HG02981 (cell line): ENCODE measurements at regions not wholly inside any gene's neighbourhood (a gene's known extent, or its start where the extent isn't known, plus 50 kb on each side); places are given as distances from the start of the nearest gene placed in this dataset.
"Not testable (repeated sequence)": the region's sequence is repeated elsewhere in the genome, so short reads cannot be mapped to it uniquely, and the experiment has no call there.

Source experiments
- ATAC-seq: cut with Tn5 transposase; IDR thresholded peaks from one replicate; pipeline ENCODE4 v1.9.1; 2021; ENCODE audit warnings: mild to moderate bottlenecking, moderate library complexity; ENCODE audit not compliant: unreplicated experiment

DNA sequence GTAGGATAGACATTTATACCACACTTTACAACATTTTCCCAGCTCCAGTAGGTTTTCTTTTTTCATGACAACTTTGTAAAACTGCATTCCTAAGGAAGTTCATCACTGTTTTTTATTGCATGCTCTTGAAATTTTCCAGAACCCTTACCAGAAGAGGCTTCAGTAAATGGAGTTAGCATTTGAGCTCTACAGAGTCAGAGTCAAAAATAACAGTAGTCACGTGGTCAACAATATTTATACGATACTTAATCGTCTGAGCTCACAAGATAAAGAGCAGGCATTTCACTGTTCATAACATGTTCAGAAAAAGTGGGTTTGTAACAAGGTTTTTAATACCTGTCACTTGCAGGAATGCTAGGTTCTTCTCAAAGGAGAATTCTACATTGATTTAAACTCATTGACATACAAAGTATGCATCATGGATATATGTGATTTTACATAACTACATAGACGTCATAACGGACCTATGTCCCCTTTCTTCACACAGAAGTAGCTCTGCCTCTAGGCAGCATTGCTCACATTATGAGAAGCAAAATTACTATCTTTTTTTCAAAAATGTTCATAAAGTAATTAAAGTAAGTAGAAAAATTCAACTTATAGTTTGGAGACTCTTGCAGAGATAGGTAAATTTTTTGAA, 187.0 kb upstream of the COL3A1 start:
- ATAC-seq, result no peak

DNA sequence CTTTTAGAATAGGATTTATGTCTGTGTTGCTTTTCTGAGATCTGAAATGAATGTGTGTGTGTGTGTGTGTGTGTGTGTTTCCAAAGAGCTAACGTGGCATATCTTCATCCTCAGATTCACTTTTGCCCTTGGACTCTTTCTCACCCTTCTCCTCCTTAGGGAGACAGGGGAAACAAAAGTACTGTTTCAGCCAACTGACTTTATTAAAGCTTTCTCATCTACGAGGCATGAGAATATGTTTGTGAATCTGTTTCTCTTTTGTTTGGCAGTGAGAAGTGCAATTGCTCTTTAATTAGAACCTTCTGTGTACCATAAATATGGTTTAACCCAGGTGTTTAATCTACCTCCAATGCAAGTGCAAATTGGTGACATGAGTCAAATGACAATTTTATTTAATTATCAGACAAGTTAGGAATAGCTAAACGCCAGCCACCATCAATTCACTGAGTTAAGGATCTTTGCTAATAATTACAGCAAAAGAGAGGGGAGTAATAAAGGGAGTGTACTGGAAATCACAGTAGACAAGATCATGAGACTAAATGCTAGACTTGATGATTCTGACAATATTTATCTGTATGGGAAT, 186.4 kb upstream of the COL3A1 start:
- ATAC-seq, result no peak

DNA sequence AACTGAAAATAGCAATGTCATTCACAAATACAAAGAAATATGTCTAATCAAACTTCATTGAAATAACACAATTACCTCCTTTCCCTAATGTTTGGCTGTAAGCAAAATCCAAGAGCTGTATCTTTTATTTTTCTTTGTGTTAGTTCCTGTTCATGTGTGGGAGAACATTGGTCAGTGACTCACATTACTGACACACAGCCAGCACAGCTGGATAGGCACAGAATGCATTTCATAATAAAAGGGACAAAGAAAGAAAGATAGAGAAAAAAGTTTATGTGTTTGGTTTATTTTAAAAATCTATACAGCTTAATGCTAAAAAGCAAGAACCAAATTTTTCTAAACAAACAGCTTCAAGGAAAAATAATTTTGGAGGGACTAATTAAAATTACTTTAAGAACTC, 185.6 kb upstream of the COL3A1 start:
- no peak for ATAC-seq

DNA sequence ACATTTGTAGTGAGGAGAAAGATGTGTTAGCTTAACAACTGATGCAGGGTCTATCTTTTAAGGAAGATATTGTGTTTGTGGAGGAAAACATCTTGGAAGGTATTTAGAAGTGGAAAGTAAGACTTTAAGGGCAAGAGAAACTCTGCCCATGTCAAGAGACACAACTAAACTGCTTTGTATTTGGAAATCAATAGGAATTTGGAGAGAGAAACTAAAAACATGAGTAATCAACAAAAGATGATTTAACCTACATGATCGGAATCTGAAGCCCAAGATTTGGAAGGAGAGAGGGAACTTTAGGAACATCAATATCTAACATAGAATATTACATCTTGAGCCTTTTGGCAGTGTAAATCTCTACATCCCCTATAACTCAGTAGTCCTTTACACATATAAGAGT, 184.2 kb upstream of the COL3A1 start:
- no peak for ATAC-seq

DNA sequence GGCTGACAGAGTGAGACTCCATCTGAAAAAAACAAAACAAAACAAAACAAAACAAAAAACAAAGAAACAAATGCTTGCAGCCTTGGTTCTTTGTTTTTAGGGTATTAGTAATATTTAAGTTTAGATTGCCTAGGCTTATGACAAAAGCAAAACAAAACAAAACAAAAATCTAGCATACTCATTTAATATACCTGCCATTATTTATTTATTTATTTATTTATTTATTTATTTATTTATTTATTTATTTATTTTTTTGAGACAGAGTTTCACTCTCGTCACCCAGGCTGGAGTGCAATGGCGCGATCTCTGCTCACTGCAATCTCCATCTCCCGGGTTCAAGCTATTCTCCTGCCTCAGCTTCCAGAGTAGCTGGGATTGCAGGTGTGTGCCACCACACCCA, 179.7 kb upstream of the COL3A1 start:
- not testable (repeated sequence) for ATAC-seq

DNA sequence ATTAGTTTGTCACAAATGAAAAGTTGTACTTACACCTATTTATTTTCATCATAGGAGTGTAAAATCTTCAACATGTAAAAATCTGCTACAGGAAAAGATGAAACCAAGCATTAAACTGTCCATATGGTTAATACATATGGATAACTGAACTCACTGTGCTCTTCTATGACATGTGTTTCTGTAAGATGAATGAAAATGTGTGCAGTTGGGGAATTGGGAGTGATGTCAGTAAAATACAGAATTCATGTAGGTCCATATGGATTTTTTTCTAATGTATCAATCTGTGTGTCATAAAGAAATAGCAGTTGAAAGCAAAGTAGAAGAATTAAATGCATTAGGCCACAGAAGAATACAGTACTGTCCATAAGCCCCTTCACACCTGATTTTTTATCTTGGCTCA, 178.4 kb upstream of the COL3A1 start:
- no peak for ATAC-seq

DNA sequence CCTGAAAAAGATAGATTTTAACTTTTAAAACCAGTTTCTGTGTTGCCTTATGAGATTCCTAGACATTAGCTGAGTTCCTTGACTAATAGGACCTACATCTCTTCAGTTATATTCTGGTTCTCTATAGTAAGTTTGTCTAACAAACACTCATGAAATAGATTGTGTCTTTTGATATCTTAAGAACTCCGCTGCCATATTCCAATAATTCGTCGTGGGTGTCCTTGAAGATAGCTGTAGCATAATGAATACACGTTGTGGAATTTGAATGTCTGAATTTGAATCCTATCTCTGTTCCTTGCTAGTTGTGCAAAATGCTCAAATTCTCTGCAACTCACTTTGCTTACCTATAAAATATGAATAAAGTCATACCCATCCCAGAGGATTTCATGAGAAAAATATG, 176.8 kb upstream of the COL3A1 start:
- no peak for ATAC-seq

DNA sequence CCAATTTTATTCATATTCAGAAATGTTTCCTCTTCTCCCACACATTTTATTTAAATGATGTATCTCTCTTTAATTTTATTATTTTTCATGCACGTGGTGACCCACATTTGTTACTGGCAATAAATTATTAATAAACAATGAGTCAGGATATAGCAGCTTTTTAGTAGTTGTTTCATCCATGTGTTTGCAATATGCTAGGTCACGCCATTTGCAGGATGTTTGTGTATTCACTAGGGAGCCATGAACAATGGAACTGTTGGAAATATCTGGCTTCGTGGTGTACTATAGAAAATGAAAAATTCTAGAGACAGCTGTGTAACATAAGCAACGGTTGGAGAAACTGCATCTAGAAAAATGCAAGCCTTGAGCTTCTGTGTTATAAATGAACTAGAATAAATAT, 176.0 kb upstream of the COL3A1 start:
- no peak for ATAC-seq

DNA sequence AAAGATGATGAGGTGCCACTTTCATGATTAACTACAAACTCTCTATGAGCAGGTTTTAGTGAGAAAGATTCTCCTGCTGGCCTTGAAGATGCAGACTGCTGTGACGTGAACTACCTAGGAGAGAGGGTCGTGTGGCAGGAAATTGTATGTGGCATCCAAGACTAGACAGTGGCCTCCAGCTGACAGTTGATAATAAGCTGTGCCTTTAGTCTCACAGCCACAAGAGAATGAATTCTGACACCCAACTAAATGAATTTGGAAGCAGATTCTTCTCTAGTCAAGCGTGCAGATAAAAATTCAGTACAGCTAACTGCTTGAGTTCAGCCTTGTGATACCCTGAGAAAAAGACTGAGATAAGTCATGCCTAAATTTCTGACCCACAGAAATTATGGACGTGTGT, 169.0 kb upstream of the COL3A1 start:
- no peak for ATAC-seq

DNA sequence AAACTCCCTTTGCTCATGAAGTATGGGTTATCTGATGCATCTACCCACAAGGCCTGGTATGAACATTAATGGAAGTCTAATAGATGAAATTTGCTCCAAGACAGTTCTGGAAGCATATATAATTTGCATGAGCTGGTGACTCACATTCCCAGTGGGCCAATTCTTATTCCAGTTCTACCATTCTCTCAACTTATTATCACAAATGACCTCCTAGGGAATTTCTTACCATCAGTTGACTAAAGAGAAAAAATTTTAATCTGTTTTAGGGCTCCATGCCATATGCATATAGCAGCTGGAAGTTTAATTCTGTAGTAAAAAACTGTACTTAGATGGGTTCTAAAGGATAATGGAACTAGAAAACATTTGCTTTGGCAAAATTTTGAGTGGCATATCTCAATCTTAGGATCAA, 165.2 kb upstream of the COL3A1 start:
- no peak for ATAC-seq

DNA sequence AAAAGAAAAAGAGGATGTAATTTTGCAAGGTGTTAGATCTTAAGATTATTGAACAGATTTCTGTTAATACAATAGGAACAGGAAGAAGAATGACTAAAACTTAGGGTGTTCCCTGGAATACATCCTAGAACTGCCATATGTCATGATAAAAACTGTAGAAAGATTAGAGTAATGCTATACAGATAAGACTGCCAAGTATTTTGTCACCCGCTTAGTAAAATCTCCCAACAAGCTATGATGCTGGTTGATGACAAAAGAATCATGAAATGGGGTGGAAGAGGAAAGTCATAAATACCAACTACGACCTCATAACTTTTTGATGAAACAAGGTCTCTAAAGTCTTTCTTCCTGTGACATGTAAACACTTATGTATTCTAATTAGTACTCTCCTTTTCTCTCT, 163.6 kb upstream of the COL3A1 start:
- ATAC-seq, result no peak

DNA sequence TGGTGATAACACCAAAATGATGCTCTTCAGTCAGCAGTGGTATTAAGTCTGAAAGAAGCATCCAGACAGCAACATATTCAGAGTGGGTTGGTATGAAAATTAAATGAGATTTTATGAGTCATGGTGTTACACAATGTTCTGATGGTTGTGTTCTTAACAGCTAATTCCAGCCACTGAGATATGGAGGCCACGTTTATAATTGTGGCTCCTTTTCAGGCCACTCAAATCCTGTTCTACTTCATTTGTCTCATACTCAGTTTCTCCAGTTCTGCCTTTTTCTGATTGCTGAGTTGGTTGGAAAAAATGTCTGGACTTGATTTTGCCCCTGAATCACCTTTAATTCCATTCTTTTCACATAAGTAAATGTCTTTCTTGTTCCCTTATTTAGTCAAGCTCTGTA, 162.7 kb upstream of the COL3A1 start:
- no peak for ATAC-seq

DNA sequence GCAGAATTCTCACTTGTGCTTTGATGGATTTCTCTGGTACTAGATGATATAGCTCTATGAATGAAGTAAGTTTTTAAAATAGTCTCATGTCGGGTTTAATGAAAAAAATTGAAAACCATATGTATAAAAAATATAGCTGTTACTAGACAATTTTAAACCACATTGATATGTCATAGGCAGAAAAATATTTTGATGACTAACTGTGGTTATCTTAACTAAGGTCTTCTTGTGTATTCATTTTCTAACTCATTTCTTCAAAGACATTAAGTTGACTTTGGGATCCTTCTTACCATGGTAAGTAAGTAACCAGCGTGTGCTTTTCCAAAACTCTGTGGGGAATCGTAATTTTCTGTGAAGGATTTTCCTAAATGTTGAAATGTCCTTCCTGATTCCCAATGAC, 160.9 kb upstream of the COL3A1 start:
- no peak for ATAC-seq

DNA sequence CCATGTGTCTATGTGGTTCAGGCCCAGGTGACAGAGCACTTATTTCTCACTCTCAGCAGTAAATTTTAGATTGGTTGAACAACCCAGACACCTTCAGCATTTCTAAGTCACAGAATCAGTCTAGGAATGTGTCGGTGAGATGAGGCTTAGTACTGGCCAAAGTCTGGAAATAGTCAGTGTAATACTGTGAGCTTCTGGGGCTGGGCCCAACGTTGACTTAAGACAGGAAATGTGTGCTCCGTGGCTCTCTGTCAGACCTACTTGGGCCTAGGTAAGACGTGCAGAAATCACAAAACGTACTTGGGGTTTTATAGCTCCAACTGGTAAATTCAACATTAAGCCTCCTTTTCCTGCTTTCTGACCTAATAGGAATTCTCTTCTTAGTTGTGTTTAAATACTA, 160.3 kb upstream of the COL3A1 start:
- ATAC-seq, result no peak

DNA sequence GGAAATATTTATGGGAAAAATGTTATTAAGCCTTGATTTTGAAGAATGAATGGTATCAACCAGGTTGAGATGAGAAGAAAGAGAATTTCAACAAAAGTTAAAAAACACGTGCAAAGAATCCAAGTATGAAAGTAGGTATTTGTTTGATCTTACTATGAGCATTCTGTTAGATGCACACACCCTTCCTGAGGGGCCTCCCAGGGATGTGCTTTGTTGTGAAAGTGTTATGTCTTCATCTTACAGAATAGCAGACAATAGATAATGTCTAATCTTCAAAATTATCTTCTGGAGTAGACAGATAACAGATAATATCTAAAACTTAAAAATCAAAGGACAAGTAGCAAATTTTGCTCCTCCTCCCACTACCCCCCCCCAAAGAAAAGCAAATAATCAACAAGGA, 155.2 kb upstream of the COL3A1 start:
- ATAC-seq, result no peak

DNA sequence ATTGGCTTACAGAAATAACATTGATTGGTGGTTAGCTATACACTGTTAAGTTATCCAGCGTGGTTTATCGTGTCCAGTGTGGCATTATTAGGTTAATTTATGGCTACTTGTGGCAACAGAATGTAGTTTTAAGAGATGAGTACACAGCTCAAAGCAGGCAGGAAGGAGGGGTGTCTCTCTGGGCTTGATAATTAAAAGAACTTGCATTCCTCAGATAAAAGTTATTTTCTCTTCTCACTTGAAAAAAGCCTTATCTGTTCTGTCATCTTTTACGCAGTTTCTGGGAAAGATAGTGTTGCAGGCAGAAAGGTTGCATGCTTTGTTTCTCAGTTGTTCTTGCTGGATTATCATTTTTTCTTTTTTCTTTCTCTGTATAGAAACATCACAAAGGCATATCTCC, 154.4 kb upstream of the COL3A1 start:
- no peak for ATAC-seq

DNA sequence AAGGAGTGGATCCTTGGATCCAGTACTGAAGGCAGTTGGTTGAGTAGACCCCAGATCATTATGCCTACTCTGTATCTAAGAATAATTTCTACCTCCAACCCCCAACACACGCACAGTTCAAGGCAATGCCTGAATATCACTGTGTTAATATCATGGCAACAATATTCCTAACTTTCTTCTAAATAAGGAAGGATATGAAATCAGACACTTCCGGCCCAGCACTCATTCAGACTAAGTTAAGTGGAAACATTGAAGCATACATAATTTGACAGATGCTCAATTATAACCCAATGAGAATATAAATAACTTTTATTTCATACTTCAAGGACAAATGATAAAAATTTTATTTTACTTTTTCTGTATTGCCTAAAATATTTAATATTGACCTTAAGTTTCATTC, 153.6 kb upstream of the COL3A1 start:
- no peak for ATAC-seq

DNA sequence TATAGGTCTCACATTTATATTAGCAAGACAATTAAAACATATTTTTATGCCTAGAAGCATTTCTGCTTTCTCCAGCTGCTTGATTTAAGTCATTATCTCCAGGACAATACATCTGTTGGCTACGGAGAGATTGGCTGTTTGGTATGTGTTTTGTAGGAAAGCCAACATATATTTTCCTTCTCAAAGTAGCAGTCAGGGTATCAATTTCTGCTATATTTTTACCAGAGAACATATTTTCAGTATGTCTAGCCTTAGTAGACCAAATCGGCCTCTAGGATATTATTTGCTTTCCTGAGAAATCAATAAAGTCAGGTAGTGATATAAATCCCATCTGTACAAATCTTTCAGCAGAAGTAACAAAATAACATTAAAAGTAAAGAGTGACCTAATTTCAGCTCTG, 150.0 kb upstream of the COL3A1 start:
- ATAC-seq, result no peak

DNA sequence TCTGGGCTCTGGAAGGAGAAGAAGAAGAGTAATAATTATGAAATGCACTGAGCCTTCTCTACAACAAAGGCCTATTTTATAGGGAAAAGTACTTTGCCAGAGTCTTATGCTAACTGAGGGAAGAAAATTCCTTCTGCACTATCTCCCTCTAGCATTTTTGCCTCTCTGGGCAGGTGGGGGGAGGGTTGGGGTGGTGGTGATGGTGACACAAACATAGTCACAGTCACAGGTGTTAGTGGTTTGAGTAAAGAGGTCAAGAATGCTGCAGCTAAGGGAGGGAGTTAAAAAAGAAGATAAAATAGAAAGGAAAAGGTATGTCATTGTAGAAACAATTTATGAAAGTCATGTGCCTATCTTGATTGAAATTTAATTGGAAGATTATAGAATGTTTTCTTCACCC, 140.8 kb upstream of the COL3A1 start:
- ATAC-seq, result no peak

DNA sequence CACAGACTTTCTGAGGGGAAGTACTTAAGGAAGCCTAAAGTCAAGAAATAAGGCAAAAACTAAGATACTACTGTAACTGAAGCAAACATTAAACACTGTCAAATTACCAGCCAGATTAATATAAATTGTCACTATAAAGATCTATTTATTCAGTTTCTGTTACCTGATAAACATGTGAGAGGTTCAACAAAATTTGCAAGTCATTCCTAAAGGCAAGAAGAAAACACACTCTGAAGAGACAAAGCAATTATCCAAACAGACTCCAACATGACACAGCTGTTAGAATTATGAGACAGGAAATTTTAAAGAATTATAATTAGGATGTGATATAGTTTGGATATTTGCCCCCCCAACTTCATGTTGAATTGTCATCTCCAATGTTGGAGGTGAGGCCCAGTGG, 140.4 kb upstream of the COL3A1 start:
- no peak for ATAC-seq

DNA sequence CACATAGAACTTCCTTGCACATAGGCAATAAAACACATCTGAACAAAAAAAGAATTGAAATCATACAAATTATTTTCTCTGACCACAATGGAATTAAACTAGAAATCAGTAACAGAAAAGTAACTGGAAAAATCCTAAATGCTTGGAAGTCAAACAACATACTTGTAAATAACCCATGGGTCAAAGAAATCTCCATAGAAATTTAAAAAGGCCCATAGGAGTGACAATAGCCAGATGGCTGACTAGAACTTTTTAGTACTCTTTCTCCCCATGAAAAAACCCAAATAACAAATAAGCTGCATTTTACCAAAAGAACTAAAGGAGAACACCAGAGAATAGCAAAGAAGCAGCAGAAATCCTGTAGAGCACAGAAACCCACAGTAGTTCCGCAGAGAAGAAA, 139.2 kb upstream of the COL3A1 start:
- no peak for ATAC-seq

DNA sequence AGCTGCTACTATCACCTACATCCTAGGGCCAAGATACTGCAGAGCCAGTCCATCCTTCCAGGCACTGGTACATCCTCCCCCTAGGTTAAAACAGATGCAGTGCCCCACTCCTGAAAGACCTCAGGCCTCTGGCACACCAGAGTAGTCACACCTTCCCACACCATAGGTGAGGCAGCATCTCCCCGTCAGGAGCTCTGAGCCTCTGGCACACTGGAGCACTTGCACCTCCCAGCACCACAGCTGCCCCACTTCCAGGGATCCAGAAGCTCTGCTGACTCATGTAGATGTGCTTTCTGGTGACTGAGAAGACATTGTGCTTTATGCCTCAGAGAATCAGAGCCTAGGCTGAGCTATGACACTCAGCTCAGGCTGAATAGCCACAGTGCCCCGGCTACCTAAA, 138.4 kb upstream of the COL3A1 start:
- no peak for ATAC-seq

DNA sequence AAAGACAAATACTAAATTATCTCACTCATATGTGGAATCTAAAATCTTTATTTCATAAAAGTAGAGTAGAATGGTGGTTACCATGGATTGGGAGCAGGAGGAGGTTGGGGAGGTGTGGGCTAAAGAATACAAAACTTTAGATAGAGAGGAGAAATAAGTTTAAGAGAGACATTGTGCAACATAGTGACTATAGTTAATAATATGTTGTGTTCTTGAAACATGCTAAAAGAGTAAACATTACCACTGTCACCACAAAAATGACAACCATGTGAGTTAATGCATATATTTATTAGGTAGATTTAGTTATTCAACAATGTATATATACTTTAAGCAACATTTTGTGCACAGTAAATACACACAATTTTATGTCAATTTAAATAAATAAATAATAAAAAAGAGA, 128.5 kb upstream of the COL3A1 start:
- no peak for ATAC-seq
